PC-9 (cell line): ENCODE measurements at regions not wholly inside any gene's neighbourhood (a gene's known extent, or its start where the extent isn't known, plus 50 kb on each side); places are given as distances from the start of the nearest gene placed in this dataset.

Experiments
- BruUV-seq: library from RNA; stranded (reverse); fragments of 400-500 nt; replicated peaks from 2 replicates; lab custom pipeline; 2021; lab: Mats Ljungman, UMichigan
- CTCF ChIA-PET: fragments of 300-600 bp; sonication (Branson Sonifier 250); formaldehyde crosslinking; loops from one replicate; lab custom pipeline; 2022; ENCODE audit warnings: antibody characterized with exemption; lab: Charles Lee
- POLR2A ChIA-PET: fragments of 300-600 bp; sonication (Branson Sonifier 250); formaldehyde crosslinking; loops from one replicate; lab custom pipeline; 2022; ENCODE audit warnings: antibody characterized with exemption; ENCODE audit not compliant: unreplicated experiment; lab: Charles Lee
- DNase-seq, 2 experiments: peaks; one replicate each; pipeline versions ENCODE4 v3.0.0 to v3.0.0-alpha.2; 2015 to 2022; ENCODE audit warnings: mixed read lengths in 1 of 2
- H2AFZ ChIP-seq: fragments of 200-600 bp; sonication (generic); 2 replicates; pipeline ENCODE4 v1.8.1; 2017; ENCODE audit warnings: antibody characterized with exemption
- H3F3A ChIP-seq: fragments of 200-600 bp; sonication (generic); 2 replicates; pipeline ENCODE4 v1.8.1; 2017; ENCODE audit warnings: antibody characterized with exemption, mild to moderate bottlenecking, low read depth; ENCODE audit not compliant: insufficient read depth
- H3K27ac ChIP-seq: fragments of 200-600 bp; sonication (generic); 2 replicates; pipeline ENCODE4 v1.6.1; 2016; ENCODE audit warnings: mixed run types
- H3K27me3 ChIP-seq: fragments of 200-600 bp; sonication (generic); 2 replicates; pipeline ENCODE4 v1.6.1; 2016; ENCODE audit warnings: low read depth, mixed run types; ENCODE audit not compliant: insufficient read depth
- H3K36me3 ChIP-seq: fragments of 200-600 bp; sonication (generic); 2 replicates; pipeline ENCODE4 v1.6.1; 2016; ENCODE audit warnings: low read depth, mixed run types
- H3K4me1 ChIP-seq: fragments of 200-600 bp; sonication (generic); replicated peaks from 2 replicates; pipeline ENCODE4 v1.6.1; 2016; ENCODE audit warnings: mixed run types; ENCODE audit not compliant: insufficient read depth
- H3K4me2 ChIP-seq: fragments of 200-600 bp; sonication (generic); 2 replicates; pipeline ENCODE4 v1.6.1; 2017; ENCODE audit warnings: mixed run types
- H3K4me3 ChIP-seq: fragments of 200-600 bp; sonication (generic); 2 replicates; pipeline ENCODE4 v1.6.1; 2016; ENCODE audit warnings: mixed run types
- H3K79me2 ChIP-seq: fragments of 200-600 bp; sonication (generic); 2 replicates; pipeline ENCODE4 v1.6.1; 2017; ENCODE audit warnings: low read depth, mixed run types
- H3K9me2 ChIP-seq: fragments of 200-600 bp; sonication (generic); 2 replicates; pipeline ENCODE4 v1.8.1; 2017; ENCODE audit warnings: mild to moderate bottlenecking; ENCODE audit not compliant: insufficient read depth
- H3K9me3 ChIP-seq: fragments of 200-600 bp; sonication (generic); 2 replicates; pipeline ENCODE4 v1.8.1; 2016; ENCODE audit warnings: low read depth; ENCODE audit not compliant: insufficient read depth
- H4K20me1 ChIP-seq: fragments of 200-600 bp; sonication (generic); 2 replicates; pipeline ENCODE4 v1.8.1; 2017; ENCODE audit not compliant: insufficient read depth
- EZH2 ChIP-seq: fragments of 200-600 bp; sonication (generic); IDR thresholded peaks from 2 replicates; pipeline ENCODE4 v1.8.0; 2017; ENCODE audit warnings: antibody characterized with exemption, low read depth
- intact Hi-C: fragments of 100-400 bp; cut with micrococcal nuclease; formaldehyde crosslinking; loops from one replicate; pipeline ENCODE4 v1.10.0; 2022; ENCODE audit not compliant: unreplicated experiment
- TF ChIP-seq, protein P1 (sequence below): fragments of 200-600 bp; sonication (generic); conservative IDR thresholded peaks from 2 replicates; pipeline ENCODE4 v1.6.1; 2017; ENCODE audit warnings: mixed run types, antibody characterized with exemption, mild to moderate bottlenecking, moderate library complexity

DNA sequence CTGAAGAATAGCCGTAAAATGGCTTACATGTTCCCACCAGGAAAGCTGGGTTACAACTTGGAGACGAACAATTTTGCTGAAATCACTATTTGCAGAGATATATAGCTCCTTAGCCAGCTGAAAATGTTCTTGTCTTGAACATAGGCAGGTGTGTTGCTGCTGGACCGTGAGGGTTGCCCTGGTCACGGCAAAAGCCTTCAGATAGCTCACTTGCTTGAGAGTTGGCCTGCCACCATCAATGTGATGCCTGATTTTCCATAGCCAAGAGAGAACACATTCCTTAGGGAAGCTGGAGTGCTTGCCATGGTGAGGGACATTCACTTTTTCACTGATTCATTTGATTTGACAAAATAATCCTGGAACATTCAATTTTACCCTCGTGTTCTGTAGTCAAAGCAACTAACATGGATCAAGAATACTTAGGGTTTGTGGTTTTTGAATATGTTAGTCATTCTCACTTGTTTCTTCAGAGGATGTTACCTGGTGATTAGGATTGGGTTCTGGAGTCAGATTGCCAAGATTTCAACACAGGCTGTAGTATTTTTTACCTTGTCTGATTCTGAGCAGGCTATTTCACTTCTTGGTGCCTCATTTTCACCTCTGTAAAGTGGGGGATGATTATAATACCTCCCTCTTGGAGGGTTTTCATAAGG is 536.9 kb downstream of the RAPGEF2 start:
- Histone ChIP-seq H3K9me2 (no peaks in the 10 kb centered on the region), H3K79me2 (no peaks in the 10 kb centered on the region), H3K9me3 (no peaks in the 10 kb centered on the region), H3K4me3 (no peak overlapping the region), H3K36me3 (no peaks in the 10 kb centered on the region), H2AFZ (no peak overlapping the region), H3K27me3 (no peaks in the 10 kb centered on the region), H3K27ac (no peak overlapping the region), H4K20me1 (no peaks in the 10 kb centered on the region), H3F3A (no peaks in the 10 kb centered on the region), H3K4me1 (no peaks in the 10 kb centered on the region), H3K4me2 (no peak overlapping the region)
- TF ChIP-seq EZH2, result no peak
- intact Hi-C loops, result no loop called here
- POLR2A ChIA-PET, result no interaction called here
- no TSS peak for BruUV-seq
- CTCF ChIA-PET, result no interaction called here
- DNase-seq, result no peak

DNA sequence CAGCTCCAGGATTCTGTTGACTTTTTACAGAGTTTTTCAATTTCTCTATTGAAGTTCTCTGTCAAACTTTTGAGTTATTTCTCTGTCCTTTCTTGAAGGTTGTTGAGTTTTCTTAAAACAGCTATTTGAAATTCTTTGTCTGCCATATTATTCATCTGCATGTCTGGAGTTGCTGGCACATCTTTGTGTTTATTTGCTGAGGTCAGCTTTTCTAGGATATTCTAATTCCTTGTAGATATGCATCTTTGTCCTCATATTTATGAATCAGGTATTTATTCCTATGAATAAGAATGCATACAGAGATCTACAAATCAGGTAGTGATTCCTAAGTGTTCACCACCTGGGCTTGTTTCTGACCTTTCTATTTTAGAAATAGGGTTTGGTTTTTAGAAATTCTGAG is 546.4 kb downstream of the RAPGEF2 start:
- Histone ChIP-seq H4K20me1 (no peaks in the 10 kb centered on the region), H3K9me3 (no peaks in the 10 kb centered on the region), H3K79me2 (no peaks in the 10 kb centered on the region), H3K36me3 (no peaks in the 10 kb centered on the region), H3K9me2 (no peaks in the 10 kb centered on the region), H3K4me3 (no peak overlapping the region), H3K4me2 (no peak overlapping the region), H3K4me1 (no peaks in the 10 kb centered on the region), H3K27me3 (no peaks in the 10 kb centered on the region), H3F3A (no peaks in the 10 kb centered on the region), H3K27ac (no peak overlapping the region), H2AFZ (no peak overlapping the region)
- CTCF ChIA-PET, result no interaction called here
- intact Hi-C loops, result no loop called here
- DNase-seq, result no peak
- TF ChIP-seq EZH2, result no peak
- TF ChIP-seq, protein P1, sequence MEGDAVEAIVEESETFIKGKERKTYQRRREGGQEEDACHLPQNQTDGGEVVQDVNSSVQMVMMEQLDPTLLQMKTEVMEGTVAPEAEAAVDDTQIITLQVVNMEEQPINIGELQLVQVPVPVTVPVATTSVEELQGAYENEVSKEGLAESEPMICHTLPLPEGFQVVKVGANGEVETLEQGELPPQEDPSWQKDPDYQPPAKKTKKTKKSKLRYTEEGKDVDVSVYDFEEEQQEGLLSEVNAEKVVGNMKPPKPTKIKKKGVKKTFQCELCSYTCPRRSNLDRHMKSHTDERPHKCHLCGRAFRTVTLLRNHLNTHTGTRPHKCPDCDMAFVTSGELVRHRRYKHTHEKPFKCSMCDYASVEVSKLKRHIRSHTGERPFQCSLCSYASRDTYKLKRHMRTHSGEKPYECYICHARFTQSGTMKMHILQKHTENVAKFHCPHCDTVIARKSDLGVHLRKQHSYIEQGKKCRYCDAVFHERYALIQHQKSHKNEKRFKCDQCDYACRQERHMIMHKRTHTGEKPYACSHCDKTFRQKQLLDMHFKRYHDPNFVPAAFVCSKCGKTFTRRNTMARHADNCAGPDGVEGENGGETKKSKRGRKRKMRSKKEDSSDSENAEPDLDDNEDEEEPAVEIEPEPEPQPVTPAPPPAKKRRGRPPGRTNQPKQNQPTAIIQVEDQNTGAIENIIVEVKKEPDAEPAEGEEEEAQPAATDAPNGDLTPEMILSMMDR, result no peak
- no TSS peak for BruUV-seq
- POLR2A ChIA-PET, result no interaction called here

DNA sequence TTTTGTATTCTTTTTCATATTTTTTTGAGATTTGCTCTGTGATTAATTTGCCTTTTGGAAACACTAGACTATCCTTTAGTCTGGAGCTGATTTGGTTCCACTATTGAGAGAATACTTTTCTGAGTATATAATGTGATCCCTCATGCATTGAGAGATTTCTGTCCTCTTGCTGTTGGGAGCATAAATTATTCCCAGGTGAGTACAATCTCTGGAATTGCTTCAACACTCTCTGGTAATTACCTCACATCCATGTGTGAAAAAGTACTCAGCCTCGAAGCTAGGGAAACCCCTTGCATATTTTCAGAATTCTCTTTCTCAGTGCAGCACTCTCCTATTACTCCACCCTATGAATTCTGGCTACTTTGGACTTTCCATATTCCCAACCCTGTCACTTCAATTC is 550.0 kb downstream of the RAPGEF2 start:
- no peaks in the 10 kb centered on the region for H3K36me3 ChIP-seq
- POLR2A ChIA-PET, result no interaction called here
- no peaks in the 10 kb centered on the region for H3K4me1 ChIP-seq
- H3K79me2 ChIP-seq, result no peaks in the 10 kb centered on the region
- H3K4me2 ChIP-seq, result no peak overlapping the region
- no peak overlapping the region for H3K27ac ChIP-seq
- no peaks in the 10 kb centered on the region for H3K9me3 ChIP-seq
- no peaks in the 10 kb centered on the region for H3F3A ChIP-seq
- CTCF ChIA-PET, result no interaction called here
- TF ChIP-seq, protein P1, result no peak
- TF ChIP-seq EZH2, result no peak
- BruUV-seq, result no TSS peak
- DNase-seq, result no peak
- no peaks in the 10 kb centered on the region for H3K9me2 ChIP-seq
- H4K20me1 ChIP-seq, result no peaks in the 10 kb centered on the region
- H3K4me3 ChIP-seq, result no peak overlapping the region
- H2AFZ ChIP-seq, result no peak overlapping the region
- intact Hi-C loops, result no loop called here
- H3K27me3 ChIP-seq, result no peaks in the 10 kb centered on the region

DNA sequence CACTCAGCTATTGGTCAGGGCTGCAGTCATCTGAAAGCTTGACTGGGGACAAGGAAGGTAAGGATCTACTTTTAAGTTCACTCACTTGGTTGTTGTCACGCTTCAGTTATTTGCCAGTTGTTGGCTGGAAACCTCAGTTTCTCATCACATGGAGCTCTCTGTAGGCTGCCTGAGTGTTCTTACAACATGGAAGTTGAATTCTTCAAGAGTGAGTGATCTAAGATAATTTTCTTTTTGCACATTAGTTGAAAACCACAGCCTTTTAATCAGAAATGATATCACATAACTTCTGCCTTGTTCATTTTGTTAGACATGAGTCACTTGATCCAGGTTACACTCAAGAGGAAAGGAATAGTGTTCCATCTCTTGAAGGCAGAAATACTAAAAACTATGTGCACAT is 552.7 kb downstream of the RAPGEF2 start:
- Histone ChIP-seq H3K27me3 (no peaks in the 10 kb centered on the region), H3K36me3 (no peaks in the 10 kb centered on the region), H3K9me3 (no peaks in the 10 kb centered on the region), H3F3A (no peaks in the 10 kb centered on the region), H3K79me2 (no peaks in the 10 kb centered on the region), H3K4me2 (no peak overlapping the region), H3K4me3 (no peak overlapping the region), H4K20me1 (no peaks in the 10 kb centered on the region), H3K4me1 (no peaks in the 10 kb centered on the region), H3K27ac (no peak overlapping the region), H2AFZ (no peak overlapping the region), H3K9me2 (no peaks in the 10 kb centered on the region)
- intact Hi-C loops, result no loop called here
- ChIA-PET POLR2A (no interaction called here), CTCF (no interaction called here)
- TF ChIP-seq EZH2, result no peak
- TF ChIP-seq, protein P1, result no peak
- BruUV-seq, result no TSS peak
- peak in 1 of 2 experiments; percentile 56 for DNase-seq
